ENCODE measurements at regions not wholly inside any gene's neighbourhood (a gene's known extent, or its start where the extent isn't known, plus 50 kb on each side); places are given as distances from the start of the nearest gene placed in this dataset.

DNA sequence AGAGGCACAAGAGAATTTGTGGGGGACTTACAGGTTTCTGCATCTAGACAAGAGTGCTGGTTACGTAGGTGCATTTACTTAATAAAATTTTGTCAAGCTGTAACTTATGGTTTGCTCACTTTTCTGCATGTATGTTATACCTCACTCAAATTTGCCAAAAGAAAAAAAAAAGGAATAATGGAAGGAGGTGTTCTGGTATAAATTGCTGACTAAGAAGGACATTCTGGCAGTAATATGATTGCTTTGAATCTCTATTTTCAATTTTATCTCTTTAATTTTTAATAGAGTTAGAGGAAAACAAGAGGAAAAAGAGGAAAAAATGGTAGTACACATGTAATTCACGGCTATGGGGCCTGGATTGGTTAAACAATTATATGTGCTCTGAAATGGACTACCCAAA, 119.5 kb downstream of the DUSP10 start:
- Histone ChIP-seq H3K4me3 (ENCODE audit: low read depth, low read length) (no peak overlapping the region), H3K9me3 (peaks cover 2% of the 10 kb centered on the region; the same call in 1 of the 2 replicates), H3K27me3 (replicated peaks; ENCODE audit: control insufficient read depth, insufficient read depth, low read length) (no peaks in the 10 kb centered on the region), H3K36me3 (ENCODE audit: control insufficient read depth, insufficient read depth, low read length) (no peaks in the 10 kb centered on the region), H3K4me1 (no peaks in the 10 kb centered on the region)
- Mint-ChIP-seq H3K4me3 (ENCODE audit: unreplicated experiment) (no peak overlapping the region), H3K27me3 (ENCODE audit: insufficient read depth, unreplicated experiment) (peaks cover 2% of the 10 kb centered on the region), H3K36me3 (ENCODE audit: insufficient read depth, unreplicated experiment) (no peaks in the 10 kb centered on the region), H3K27ac (ENCODE audit: unreplicated experiment) (no peak overlapping the region), H3K9me3 (ENCODE audit: unreplicated experiment) (no peaks in the 10 kb centered on the region), H3K4me1 (ENCODE audit: low read depth, unreplicated experiment) (no peaks in the 10 kb centered on the region)
- CTCF ChIA-PET = no interaction called here
- intact Hi-C loops (cut with micrococcal nuclease; ENCODE audit: unreplicated experiment) = no loop called here
- TF ChIP-seq, protein P1, sequence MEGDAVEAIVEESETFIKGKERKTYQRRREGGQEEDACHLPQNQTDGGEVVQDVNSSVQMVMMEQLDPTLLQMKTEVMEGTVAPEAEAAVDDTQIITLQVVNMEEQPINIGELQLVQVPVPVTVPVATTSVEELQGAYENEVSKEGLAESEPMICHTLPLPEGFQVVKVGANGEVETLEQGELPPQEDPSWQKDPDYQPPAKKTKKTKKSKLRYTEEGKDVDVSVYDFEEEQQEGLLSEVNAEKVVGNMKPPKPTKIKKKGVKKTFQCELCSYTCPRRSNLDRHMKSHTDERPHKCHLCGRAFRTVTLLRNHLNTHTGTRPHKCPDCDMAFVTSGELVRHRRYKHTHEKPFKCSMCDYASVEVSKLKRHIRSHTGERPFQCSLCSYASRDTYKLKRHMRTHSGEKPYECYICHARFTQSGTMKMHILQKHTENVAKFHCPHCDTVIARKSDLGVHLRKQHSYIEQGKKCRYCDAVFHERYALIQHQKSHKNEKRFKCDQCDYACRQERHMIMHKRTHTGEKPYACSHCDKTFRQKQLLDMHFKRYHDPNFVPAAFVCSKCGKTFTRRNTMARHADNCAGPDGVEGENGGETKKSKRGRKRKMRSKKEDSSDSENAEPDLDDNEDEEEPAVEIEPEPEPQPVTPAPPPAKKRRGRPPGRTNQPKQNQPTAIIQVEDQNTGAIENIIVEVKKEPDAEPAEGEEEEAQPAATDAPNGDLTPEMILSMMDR (IDR thresholded peaks at IDR 0.05; ENCODE audit: insufficient read depth in 1 of 2, low read depth in 1 of 2, low read length in 1 of 2, severe bottlenecking in 1 of 2, unreplicated experiment in 1 of 2) = no peak
- DNase-seq = no peak
- POLR2A ChIA-PET = no interaction called here
- no TSS peak for BruUV-seq (replicated peaks)

GRCh38 chr1:221625026-221625425, 116.9 kb downstream of the DUSP10 start:
- BruUV-seq (replicated peaks) = no TSS peak
- H3K27me3 Mint-ChIP-seq (ENCODE audit: insufficient read depth, unreplicated experiment) = peaks cover 2% of the 10 kb centered on the region
- Histone ChIP-seq H3K4me3 (ENCODE audit: low read depth, low read length) (no peak overlapping the region), H3K9me3 (peaks cover 2% of the 10 kb centered on the region; the same call in 1 of the 2 replicates), H3K4me1 (no peaks in the 10 kb centered on the region), H3K36me3 (ENCODE audit: control insufficient read depth, insufficient read depth, low read length) (no peaks in the 10 kb centered on the region), H3K27me3 (replicated peaks; ENCODE audit: control insufficient read depth, insufficient read depth, low read length) (no peaks in the 10 kb centered on the region)
- no peaks in the 10 kb centered on the region for H3K4me1 Mint-ChIP-seq (ENCODE audit: low read depth, unreplicated experiment)
- H3K9me3 Mint-ChIP-seq (ENCODE audit: unreplicated experiment) = no peaks in the 10 kb centered on the region
- ChIA-PET CTCF (no interaction called here), POLR2A (no interaction called here)
- no peaks in the 10 kb centered on the region for H3K36me3 Mint-ChIP-seq (ENCODE audit: insufficient read depth, unreplicated experiment)
- DNase-seq = no peak
- TF ChIP-seq, protein P1 (IDR thresholded peaks at IDR 0.05; ENCODE audit: insufficient read depth in 1 of 2, low read depth in 1 of 2, low read length in 1 of 2, severe bottlenecking in 1 of 2, unreplicated experiment in 1 of 2) = no peak
- no peak overlapping the region for H3K4me3 Mint-ChIP-seq (ENCODE audit: unreplicated experiment)
- intact Hi-C loops (cut with micrococcal nuclease; ENCODE audit: unreplicated experiment) = no loop called here
- H3K27ac Mint-ChIP-seq (ENCODE audit: unreplicated experiment) = no peak overlapping the region

DNA sequence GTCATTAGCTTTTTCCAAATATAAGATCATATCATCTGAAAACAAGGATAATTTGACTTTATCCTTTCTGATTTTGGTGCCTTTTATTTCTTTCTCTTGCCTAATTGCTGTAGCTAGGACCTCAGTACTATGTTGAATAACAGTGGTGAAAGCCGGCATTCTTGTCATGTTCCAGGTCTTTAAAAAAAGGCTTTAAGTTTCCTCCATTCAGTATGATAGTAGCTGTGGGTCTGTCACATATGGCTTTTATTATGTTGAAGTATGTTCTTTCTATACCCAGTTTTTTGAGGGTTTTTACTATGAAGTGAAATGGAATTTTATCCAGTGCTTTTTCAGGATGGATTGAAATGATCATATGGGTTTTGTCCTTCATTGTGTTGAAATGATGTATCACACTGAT, 115.8 kb downstream of the DUSP10 start:
- no peak overlapping the region for H3K4me3 Mint-ChIP-seq (ENCODE audit: unreplicated experiment)
- H3K36me3 Mint-ChIP-seq (ENCODE audit: insufficient read depth, unreplicated experiment) = no peaks in the 10 kb centered on the region
- DNase-seq = no peak
- Histone ChIP-seq H3K9me3 (peaks cover 2% of the 10 kb centered on the region; the same call in 1 of the 2 replicates), H3K4me1 (no peaks in the 10 kb centered on the region), H3K27me3 (replicated peaks; ENCODE audit: control insufficient read depth, insufficient read depth, low read length) (no peaks in the 10 kb centered on the region), H3K36me3 (ENCODE audit: control insufficient read depth, insufficient read depth, low read length) (no peaks in the 10 kb centered on the region), H3K4me3 (ENCODE audit: low read depth, low read length) (no peak overlapping the region)
- intact Hi-C loops (cut with micrococcal nuclease; ENCODE audit: unreplicated experiment) = no loop called here
- H3K27me3 Mint-ChIP-seq (ENCODE audit: insufficient read depth, unreplicated experiment) = peaks cover 2% of the 10 kb centered on the region
- TF ChIP-seq, protein P1 (IDR thresholded peaks at IDR 0.05; ENCODE audit: insufficient read depth in 1 of 2, low read depth in 1 of 2, low read length in 1 of 2, severe bottlenecking in 1 of 2, unreplicated experiment in 1 of 2) = no peak
- no peak overlapping the region for H3K27ac Mint-ChIP-seq (ENCODE audit: unreplicated experiment)
- ChIA-PET CTCF (no interaction called here), POLR2A (no interaction called here)
- no TSS peak for BruUV-seq (replicated peaks)
- H3K4me1 Mint-ChIP-seq (ENCODE audit: low read depth, unreplicated experiment) = no peaks in the 10 kb centered on the region
- no peaks in the 10 kb centered on the region for H3K9me3 Mint-ChIP-seq (ENCODE audit: unreplicated experiment)

Measured in Caco-2 (cell line).